ENCODE measurements at regions not wholly inside any gene's neighbourhood (a gene's known extent, or its start where the extent isn't known, plus 50 kb on each side); places are given as distances from the start of the nearest gene placed in this dataset.
"Not testable (repeated sequence)": the region's sequence is repeated elsewhere in the genome, so short reads cannot be mapped to it uniquely, and the experiment has no call there.

- 27 to 65% methylated on average over 2 of the region's 2 CpGs for WGBS, 2 donors
- Histone ChIP-seq H3K4me1 (no peaks in the 10 kb centered on the region), H3K27me3 (no peaks in the 10 kb centered on the region), H3K27ac (no peak overlapping the region), H3K9me3 (no peaks in the 10 kb centered on the region), H3K36me3 (no peaks in the 10 kb centered on the region), H3K4me3 (no peak overlapping the region)
- no peak for TF ChIP-seq EP300 (IDR thresholded peaks at IDR 0.05)
- no peak for TF ChIP-seq POLR2AphosphoS5 (IDR thresholded peaks at IDR 0.05)
- no peak for TF ChIP-seq POLR2A (IDR thresholded peaks at IDR 0.05)
- TF ChIP-seq CTCF (IDR thresholded peaks at IDR 0.05): no peak
- intact Hi-C loops (cut with DNase I): no loop called here
- no peak for DNase-seq
These were observed 650.0 kb upstream of the RGS18 start for GRCh38 chr1:191508239-191508638.

GRCh38 chr1:191511480-191511879 lies 646.8 kb upstream of the RGS18 start:
- H3K4me1 ChIP-seq; DNase-seq; intact Hi-C loops (cut with DNase I); H3K36me3 ChIP-seq; H3K4me3 ChIP-seq; H3K27me3 ChIP-seq; H3K27ac ChIP-seq; H3K9me3 ChIP-seq: not testable (repeated sequence)
- WGBS, 2 donors: 80 to 86% methylated on average over 3 of the region's 3 CpGs

DNA sequence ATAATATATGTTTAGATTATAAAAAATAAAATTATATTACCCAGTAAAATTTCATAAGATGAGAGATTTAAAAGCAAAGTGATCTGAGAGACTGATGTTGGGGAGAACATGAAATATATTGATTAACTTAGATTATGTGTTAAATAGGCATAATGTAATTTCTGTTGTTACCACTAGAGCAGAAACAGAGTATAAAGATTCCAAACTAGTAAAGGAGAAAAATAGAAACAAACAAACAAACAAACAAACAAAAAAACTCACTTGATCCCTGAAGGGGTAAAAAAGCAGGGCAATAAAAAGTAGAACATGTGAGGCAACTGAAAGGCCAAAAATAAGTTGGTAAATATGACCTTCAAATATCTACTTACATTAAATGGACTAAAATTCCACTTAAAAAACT lies 640.4 kb upstream of the RGS18 start:
- Histone ChIP-seq H3K27me3 (no peaks in the 10 kb centered on the region), H3K4me3 (no peak overlapping the region), H3K9me3 (no peaks in the 10 kb centered on the region), H3K27ac (no peak overlapping the region), H3K36me3 (no peaks in the 10 kb centered on the region), H3K4me1 (no peaks in the 10 kb centered on the region)
- intact Hi-C loops (cut with DNase I): no loop called here
- DNase-seq: no peak
- no peak for TF ChIP-seq POLR2A (IDR thresholded peaks at IDR 0.05)
- TF ChIP-seq EP300 (IDR thresholded peaks at IDR 0.05): no peak
- no peak for TF ChIP-seq CTCF (IDR thresholded peaks at IDR 0.05)
- TF ChIP-seq POLR2AphosphoS5 (IDR thresholded peaks at IDR 0.05): no peak

GRCh38 chr1:191519519-191519918 lies 638.7 kb upstream of the RGS18 start:
- no peak for DNase-seq
- H3K36me3 ChIP-seq: no peaks in the 10 kb centered on the region
- no peaks in the 10 kb centered on the region for H3K9me3 ChIP-seq
- no peak overlapping the region for H3K4me3 ChIP-seq
- H3K4me1 ChIP-seq: no peaks in the 10 kb centered on the region
- no peak for TF ChIP-seq POLR2AphosphoS5 (IDR thresholded peaks at IDR 0.05)
- TF ChIP-seq POLR2A (IDR thresholded peaks at IDR 0.05): no peak
- TF ChIP-seq CTCF (IDR thresholded peaks at IDR 0.05): no peak
- no peak for TF ChIP-seq EP300 (IDR thresholded peaks at IDR 0.05)
- intact Hi-C loops (cut with DNase I): no loop called here
- H3K27me3 ChIP-seq: no peaks in the 10 kb centered on the region
- H3K27ac ChIP-seq: no peak overlapping the region

DNA sequence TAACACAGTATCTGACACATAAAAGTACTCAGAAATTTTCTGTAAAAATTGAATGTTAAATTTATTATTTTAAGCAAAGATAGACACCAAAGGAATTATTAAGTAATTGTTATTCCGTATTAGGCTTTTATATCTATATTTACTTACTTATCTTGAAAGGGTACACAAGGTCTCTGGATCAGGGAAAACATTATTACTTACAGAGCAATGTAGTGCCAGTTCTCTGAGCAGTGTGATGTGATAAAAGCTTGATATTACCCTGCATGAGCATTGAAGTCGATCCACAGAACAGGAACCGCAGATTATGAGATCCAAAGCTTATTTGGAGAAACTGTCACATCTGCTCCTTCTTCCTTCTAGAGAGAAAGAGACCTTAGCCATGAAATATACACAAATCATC lies 637.9 kb upstream of the RGS18 start:
- Histone ChIP-seq H3K36me3 (no peaks in the 10 kb centered on the region), H3K4me1 (no peaks in the 10 kb centered on the region), H3K27me3 (no peaks in the 10 kb centered on the region), H3K4me3 (no peak overlapping the region), H3K27ac (no peak overlapping the region), H3K9me3 (no peaks in the 10 kb centered on the region)
- WGBS, 2 donors: 82 to 86% methylated on average over 3 of the region's 3 CpGs
- DNase-seq: no peak
- TF ChIP-seq EP300 (IDR thresholded peaks at IDR 0.05) (no peak), POLR2AphosphoS5 (IDR thresholded peaks at IDR 0.05) (no peak), POLR2A (IDR thresholded peaks at IDR 0.05) (no peak), CTCF (IDR thresholded peaks at IDR 0.05) (no peak)
- intact Hi-C loops (cut with DNase I): no loop called here

DNA sequence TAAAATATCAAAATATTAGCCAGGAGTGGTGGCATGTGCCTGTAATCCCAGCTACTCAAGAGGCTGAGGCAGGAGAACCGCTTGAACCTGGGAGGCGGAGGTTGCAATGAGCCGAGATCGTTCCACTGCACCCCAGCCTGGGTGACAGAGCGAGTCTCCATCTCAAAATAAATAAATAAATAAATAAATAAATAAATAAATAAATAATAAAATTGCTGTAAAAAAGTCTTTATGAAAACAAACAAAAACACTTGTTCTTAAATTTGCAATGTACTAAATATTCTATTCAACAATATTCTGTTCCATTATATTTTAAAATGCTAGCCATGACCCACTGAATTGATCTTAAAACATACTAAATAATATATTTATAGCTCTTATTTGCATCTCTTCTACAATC lies 632.3 kb upstream of the RGS18 start:
- 88 to 94% methylated on average over 5 of the region's 5 CpGs for WGBS, 2 donors

More for the DNA sequence above, 632.3 kb upstream of the RGS18 start:
- H3K27me3 ChIP-seq; H3K9me3 ChIP-seq; H3K36me3 ChIP-seq; DNase-seq; H3K4me1 ChIP-seq; H3K4me3 ChIP-seq; intact Hi-C loops (cut with DNase I); H3K27ac ChIP-seq: not testable (repeated sequence)
